ENCODE measurements at regions not wholly inside any gene's neighbourhood (a gene's known extent, or its start where the extent isn't known, plus 50 kb on each side); places are given as distances from the start of the nearest gene placed in this dataset.

DNA sequence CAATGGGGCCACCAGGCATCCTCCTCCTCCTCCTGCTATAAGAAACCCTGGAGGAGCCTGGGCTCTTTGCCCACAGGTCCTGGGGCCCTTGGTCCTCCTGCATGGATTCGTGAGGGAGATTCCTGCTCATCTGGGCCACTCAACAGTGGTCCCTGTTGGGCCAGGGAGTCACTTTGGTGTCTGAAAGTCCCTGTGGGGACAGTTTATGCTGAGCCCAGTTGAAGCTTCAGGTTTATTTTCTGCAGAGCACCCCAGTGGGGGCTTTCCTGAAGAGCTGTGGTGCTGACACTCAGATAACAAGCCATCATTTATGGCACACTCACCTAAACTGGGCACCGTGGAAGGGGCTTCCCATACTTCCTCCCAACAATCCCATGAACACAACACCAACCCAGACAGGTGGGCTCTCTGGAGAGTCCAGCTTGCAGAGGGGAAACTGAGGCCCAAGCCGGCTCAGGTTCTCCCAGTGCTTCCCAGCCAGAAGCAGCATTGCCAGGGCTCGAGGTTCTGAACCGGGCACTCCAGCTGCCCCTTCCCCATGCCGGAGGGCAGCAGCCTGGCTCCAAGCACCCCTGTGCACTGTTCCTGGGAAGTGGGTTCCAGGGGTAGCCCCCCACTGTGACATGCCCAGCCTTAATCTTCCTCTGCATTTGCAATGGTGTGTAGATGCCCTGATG lies 91.3 kb downstream of the MYEOV start (continued):
- TF ChIP-seq CREB1 (CRISPR knock-in tag; IDR thresholded peaks at IDR 0.05) (no peak), MAX (CRISPR knock-in tag; IDR thresholded peaks at IDR 0.05) (no peak), TEAD4 (CRISPR knock-in tag; IDR thresholded peaks at IDR 0.05) (no peak), PRRX2 (CRISPR knock-in tag; IDR thresholded peaks at IDR 0.05) (no peak), PRDM15 (CRISPR knock-in tag; IDR thresholded peaks at IDR 0.05) (no peak)

- DNase-seq (ENCODE audit: low spot score) (no peak), ATAC-seq (no peak)
- Mint-ChIP-seq H3K4me3 (no peak overlapping the region), H3K36me3 (peaks cover 21% of the 10 kb centered on the region), H3K4me1 (peaks cover 8% of the 10 kb centered on the region; the same call in 1 of the 2 replicates), H3K9me3 (peaks cover 31% of the 10 kb centered on the region), H3K27ac (no peak overlapping the region), H3K27me3 (ENCODE audit: low read depth) (peaks cover 11% of the 10 kb centered on the region)
- TF ChIP-seq NR2C2 (CRISPR knock-in tag; IDR thresholded peaks at IDR 0.05), result no peak
- no peak for TF ChIP-seq PRDM15 (CRISPR knock-in tag; IDR thresholded peaks at IDR 0.05)
- no peak for TF ChIP-seq ZNF512 (CRISPR knock-in tag; IDR thresholded peaks at IDR 0.05; ENCODE audit: borderline replicate concordance)
- TF ChIP-seq CBFB (CRISPR knock-in tag; IDR thresholded peaks at IDR 0.05; ENCODE audit: low read depth), result no peak
- TF ChIP-seq, protein P1, sequence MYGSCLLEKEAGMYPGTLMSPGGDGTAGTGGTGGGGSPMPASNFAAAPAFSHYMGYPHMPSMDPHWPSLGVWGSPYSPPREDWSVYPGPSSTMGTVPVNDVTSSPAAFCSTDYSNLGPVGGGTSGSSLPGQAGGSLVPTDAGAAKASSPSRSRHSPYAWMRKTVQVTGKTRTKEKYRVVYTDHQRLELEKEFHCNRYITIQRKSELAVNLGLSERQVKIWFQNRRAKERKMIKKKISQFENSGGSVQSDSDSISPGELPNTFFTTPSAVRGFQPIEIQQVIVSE (CRISPR knock-in tag; IDR thresholded peaks at IDR 0.05; ENCODE audit: borderline replicate concordance), result no peak
- TF ChIP-seq JUN (CRISPR knock-in tag; IDR thresholded peaks at IDR 0.05), result no peak
- TF ChIP-seq, protein P2, sequence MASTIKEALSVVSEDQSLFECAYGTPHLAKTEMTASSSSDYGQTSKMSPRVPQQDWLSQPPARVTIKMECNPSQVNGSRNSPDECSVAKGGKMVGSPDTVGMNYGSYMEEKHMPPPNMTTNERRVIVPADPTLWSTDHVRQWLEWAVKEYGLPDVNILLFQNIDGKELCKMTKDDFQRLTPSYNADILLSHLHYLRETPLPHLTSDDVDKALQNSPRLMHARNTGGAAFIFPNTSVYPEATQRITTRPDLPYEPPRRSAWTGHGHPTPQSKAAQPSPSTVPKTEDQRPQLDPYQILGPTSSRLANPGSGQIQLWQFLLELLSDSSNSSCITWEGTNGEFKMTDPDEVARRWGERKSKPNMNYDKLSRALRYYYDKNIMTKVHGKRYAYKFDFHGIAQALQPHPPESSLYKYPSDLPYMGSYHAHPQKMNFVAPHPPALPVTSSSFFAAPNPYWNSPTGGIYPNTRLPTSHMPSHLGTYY (CRISPR knock-in tag; IDR thresholded peaks at IDR 0.05), result no peak
- TF ChIP-seq, protein P3, sequence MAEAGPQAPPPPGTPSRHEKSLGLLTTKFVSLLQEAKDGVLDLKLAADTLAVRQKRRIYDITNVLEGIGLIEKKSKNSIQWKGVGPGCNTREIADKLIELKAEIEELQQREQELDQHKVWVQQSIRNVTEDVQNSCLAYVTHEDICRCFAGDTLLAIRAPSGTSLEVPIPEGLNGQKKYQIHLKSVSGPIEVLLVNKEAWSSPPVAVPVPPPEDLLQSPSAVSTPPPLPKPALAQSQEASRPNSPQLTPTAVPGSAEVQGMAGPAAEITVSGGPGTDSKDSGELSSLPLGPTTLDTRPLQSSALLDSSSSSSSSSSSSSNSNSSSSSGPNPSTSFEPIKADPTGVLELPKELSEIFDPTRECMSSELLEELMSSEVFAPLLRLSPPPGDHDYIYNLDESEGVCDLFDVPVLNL (CRISPR knock-in tag; IDR thresholded peaks at IDR 0.05; ENCODE audit: borderline replicate concordance, low read depth), result no peak
- TF ChIP-seq, protein P4, sequence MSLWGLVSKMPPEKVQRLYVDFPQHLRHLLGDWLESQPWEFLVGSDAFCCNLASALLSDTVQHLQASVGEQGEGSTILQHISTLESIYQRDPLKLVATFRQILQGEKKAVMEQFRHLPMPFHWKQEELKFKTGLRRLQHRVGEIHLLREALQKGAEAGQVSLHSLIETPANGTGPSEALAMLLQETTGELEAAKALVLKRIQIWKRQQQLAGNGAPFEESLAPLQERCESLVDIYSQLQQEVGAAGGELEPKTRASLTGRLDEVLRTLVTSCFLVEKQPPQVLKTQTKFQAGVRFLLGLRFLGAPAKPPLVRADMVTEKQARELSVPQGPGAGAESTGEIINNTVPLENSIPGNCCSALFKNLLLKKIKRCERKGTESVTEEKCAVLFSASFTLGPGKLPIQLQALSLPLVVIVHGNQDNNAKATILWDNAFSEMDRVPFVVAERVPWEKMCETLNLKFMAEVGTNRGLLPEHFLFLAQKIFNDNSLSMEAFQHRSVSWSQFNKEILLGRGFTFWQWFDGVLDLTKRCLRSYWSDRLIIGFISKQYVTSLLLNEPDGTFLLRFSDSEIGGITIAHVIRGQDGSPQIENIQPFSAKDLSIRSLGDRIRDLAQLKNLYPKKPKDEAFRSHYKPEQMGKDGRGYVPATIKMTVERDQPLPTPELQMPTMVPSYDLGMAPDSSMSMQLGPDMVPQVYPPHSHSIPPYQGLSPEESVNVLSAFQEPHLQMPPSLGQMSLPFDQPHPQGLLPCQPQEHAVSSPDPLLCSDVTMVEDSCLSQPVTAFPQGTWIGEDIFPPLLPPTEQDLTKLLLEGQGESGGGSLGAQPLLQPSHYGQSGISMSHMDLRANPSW (CRISPR knock-in tag; conservative IDR thresholded peaks at IDR 0.05; ENCODE audit: low read depth), result no peak
- ChIA-PET CTCF (no interaction called here), POLR2A (no interaction called here)
Observed at GRCh38 chr11:69385832-69386427, 92.0 kb downstream of the MYEOV start.
